GM06990 (cell line): ENCODE measurements at regions not wholly inside any gene's neighbourhood (a gene's known extent, or its start where the extent isn't known, plus 50 kb on each side); places are given as distances from the start of the nearest gene placed in this dataset.

Experiments
- DNase-seq: peaks from one replicate; pipeline ENCODE4 v3.0.0-alpha.2; 2011; ENCODE audit not compliant: insufficient read length; ENCODE audit errors: extremely low read depth
- H3K27me3 ChIP-seq: replicated peaks from 2 replicates; pipeline ENCODE4 v1.6.0; 2011; ENCODE audit warnings: low read length; ENCODE audit not compliant: control insufficient read depth, insufficient read depth
- H3K36me3 ChIP-seq: 2 replicates; pipeline ENCODE4 v1.5.1; 2011; ENCODE audit warnings: low read length; ENCODE audit not compliant: control insufficient read depth, insufficient read depth
- H3K4me3 ChIP-seq: replicated peaks from 2 replicates; pipeline ENCODE4 v1.5.1; 2011; ENCODE audit warnings: low read depth, mild to moderate bottlenecking, control low read depth, low read length
- CTCF ChIP-seq: IDR thresholded peaks from 2 replicates; pipeline ENCODE4 v1.5.1; 2011; ENCODE audit warnings: low read length, control low read depth, mild to moderate bottlenecking, inconsistent platforms; ENCODE audit not compliant: insufficient read depth, poor library complexity, severe bottlenecking

GRCh38 chr10:121335386-121335925, 262.8 kb downstream of the FGFR2 start:
- H3K27me3 ChIP-seq: no peaks in the 10 kb centered on the region; the same call in 1 of the 2 replicates
- DNase-seq: no peak
- no peak for TF ChIP-seq CTCF
- no peaks in the 10 kb centered on the region for H3K36me3 ChIP-seq
- H3K4me3 ChIP-seq: no peak overlapping the region

- no peaks in the 10 kb centered on the region for H3K27me3 ChIP-seq
- H3K4me3 ChIP-seq: no peak overlapping the region
- no peaks in the 10 kb centered on the region for H3K36me3 ChIP-seq
- DNase-seq: no peak
- no peak for TF ChIP-seq CTCF
Observed at GRCh38 chr10:121337427-121337826, 260.8 kb downstream of the FGFR2 start.

- no peak for DNase-seq
- Histone ChIP-seq H3K4me3 (no peak overlapping the region), H3K27me3 (no peaks in the 10 kb centered on the region), H3K36me3 (no peaks in the 10 kb centered on the region)
- TF ChIP-seq CTCF: no peak
Observed at GRCh38 chr10:121338206-121338980, 259.9 kb downstream of the FGFR2 start.

GRCh38 chr10:121339114-121339513, 259.1 kb downstream of the FGFR2 start:
- H3K36me3 ChIP-seq: no peaks in the 10 kb centered on the region
- no peak for TF ChIP-seq CTCF
- no peak for DNase-seq
- no peak overlapping the region for H3K4me3 ChIP-seq
- H3K27me3 ChIP-seq: no peaks in the 10 kb centered on the region

GRCh38 chr10:121340271-121340831, 257.9 kb downstream of the FGFR2 start:
- H3K36me3 ChIP-seq: no peaks in the 10 kb centered on the region
- no peak overlapping the region for H3K4me3 ChIP-seq
- H3K27me3 ChIP-seq: no peaks in the 10 kb centered on the region
- DNase-seq: no peak
- no peak for TF ChIP-seq CTCF
